ENCODE measurements at regions not wholly inside any gene's neighbourhood (a gene's known extent, or its start where the extent isn't known, plus 50 kb on each side); places are given as distances from the start of the nearest gene placed in this dataset.

DNA sequence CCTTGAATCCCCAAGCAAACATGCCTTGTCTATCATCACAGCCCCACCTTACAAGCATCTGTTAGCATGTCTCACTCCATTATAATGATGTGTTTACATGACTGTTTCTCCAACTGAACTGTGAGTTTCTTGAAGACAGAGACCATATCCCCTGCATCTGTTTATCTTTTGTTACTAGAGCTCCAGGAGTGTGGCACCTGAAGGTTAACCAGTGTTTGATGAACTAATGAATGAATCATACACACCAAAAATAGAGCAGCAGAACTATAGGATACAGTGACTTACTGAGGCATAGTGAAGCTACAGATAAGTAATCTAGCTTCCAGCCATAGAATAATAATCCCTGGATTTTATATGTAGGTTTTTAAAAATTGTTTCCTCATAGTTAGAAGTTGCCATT, 331.0 kb downstream of the PCDH7 start:
- DNase-seq (ENCODE audit: extremely low read depth, insufficient read length), result no peak
- TF ChIP-seq, protein P1, sequence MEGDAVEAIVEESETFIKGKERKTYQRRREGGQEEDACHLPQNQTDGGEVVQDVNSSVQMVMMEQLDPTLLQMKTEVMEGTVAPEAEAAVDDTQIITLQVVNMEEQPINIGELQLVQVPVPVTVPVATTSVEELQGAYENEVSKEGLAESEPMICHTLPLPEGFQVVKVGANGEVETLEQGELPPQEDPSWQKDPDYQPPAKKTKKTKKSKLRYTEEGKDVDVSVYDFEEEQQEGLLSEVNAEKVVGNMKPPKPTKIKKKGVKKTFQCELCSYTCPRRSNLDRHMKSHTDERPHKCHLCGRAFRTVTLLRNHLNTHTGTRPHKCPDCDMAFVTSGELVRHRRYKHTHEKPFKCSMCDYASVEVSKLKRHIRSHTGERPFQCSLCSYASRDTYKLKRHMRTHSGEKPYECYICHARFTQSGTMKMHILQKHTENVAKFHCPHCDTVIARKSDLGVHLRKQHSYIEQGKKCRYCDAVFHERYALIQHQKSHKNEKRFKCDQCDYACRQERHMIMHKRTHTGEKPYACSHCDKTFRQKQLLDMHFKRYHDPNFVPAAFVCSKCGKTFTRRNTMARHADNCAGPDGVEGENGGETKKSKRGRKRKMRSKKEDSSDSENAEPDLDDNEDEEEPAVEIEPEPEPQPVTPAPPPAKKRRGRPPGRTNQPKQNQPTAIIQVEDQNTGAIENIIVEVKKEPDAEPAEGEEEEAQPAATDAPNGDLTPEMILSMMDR (IDR thresholded peaks at IDR 0.05; ENCODE audit: insufficient read depth, low read length, poor library complexity, severe bottlenecking), result no peak
- H3K27me3 ChIP-seq (replicated peaks; ENCODE audit: control insufficient read depth, insufficient read depth, low read length), result no peaks in the 10 kb centered on the region
- no peak overlapping the region for H3K4me3 ChIP-seq (replicated peaks; ENCODE audit: low read depth, low read length)
- H3K36me3 ChIP-seq (ENCODE audit: control insufficient read depth, insufficient read depth, low read length), result no peaks in the 10 kb centered on the region

- H3K4me3 ChIP-seq (replicated peaks; ENCODE audit: low read depth, low read length), result no peak overlapping the region
- H3K27me3 ChIP-seq (replicated peaks; ENCODE audit: control insufficient read depth, insufficient read depth, low read length), result no peaks in the 10 kb centered on the region
- H3K36me3 ChIP-seq (ENCODE audit: control insufficient read depth, insufficient read depth, low read length), result no peaks in the 10 kb centered on the region
- DNase-seq (ENCODE audit: extremely low read depth, insufficient read length), result no peak
- TF ChIP-seq, protein P1 (IDR thresholded peaks at IDR 0.05; ENCODE audit: insufficient read depth, low read length, poor library complexity, severe bottlenecking), result no peak
These were observed 331.4 kb downstream of the PCDH7 start for GRCh38 chr4:31051565-31051964.

- H3K4me3 ChIP-seq (replicated peaks; ENCODE audit: low read depth, low read length), result no peak overlapping the region
- no peak for DNase-seq (ENCODE audit: extremely low read depth, insufficient read length)
- H3K27me3 ChIP-seq (replicated peaks; ENCODE audit: control insufficient read depth, insufficient read depth, low read length), result no peaks in the 10 kb centered on the region
- TF ChIP-seq, protein P1 (IDR thresholded peaks at IDR 0.05; ENCODE audit: insufficient read depth, low read length, poor library complexity, severe bottlenecking), result no peak
- H3K36me3 ChIP-seq (ENCODE audit: control insufficient read depth, insufficient read depth, low read length), result no peaks in the 10 kb centered on the region
These were observed 332.4 kb downstream of the PCDH7 start for GRCh38 chr4:31052519-31052918.

- Histone ChIP-seq H3K36me3 (ENCODE audit: control insufficient read depth, insufficient read depth, low read length) (no peaks in the 10 kb centered on the region), H3K27me3 (replicated peaks; ENCODE audit: control insufficient read depth, insufficient read depth, low read length) (no peaks in the 10 kb centered on the region), H3K4me3 (replicated peaks; ENCODE audit: low read depth, low read length) (no peak overlapping the region)
- TF ChIP-seq, protein P1 (IDR thresholded peaks at IDR 0.05; ENCODE audit: insufficient read depth, low read length, poor library complexity, severe bottlenecking), result no peak
- DNase-seq (ENCODE audit: extremely low read depth, insufficient read length), result no peak
These were observed 333.3 kb downstream of the PCDH7 start for GRCh38 chr4:31053451-31053850.

DNA sequence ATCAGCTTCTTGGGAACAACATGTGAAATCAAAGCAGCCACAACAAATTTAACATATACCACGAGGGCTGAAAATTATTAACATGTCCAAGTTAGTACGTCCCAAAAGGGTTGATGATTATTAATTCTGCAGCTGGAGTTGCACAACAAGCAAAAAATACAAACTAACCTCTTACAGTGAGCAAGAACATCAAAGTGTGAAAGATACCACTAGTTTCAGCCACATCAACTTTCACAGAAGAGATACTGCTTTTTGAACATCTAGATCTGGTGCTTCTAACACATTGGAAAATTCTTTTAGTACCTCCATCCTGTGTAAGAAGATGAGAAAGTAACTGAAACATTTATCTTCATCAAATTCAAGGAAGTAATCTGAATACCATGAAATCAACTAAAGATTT, 334.1 kb downstream of the PCDH7 start:
- TF ChIP-seq, protein P1 (IDR thresholded peaks at IDR 0.05; ENCODE audit: insufficient read depth, low read length, poor library complexity, severe bottlenecking), result no peak
- Histone ChIP-seq H3K36me3 (ENCODE audit: control insufficient read depth, insufficient read depth, low read length) (no peaks in the 10 kb centered on the region), H3K4me3 (replicated peaks; ENCODE audit: low read depth, low read length) (no peak overlapping the region), H3K27me3 (replicated peaks; ENCODE audit: control insufficient read depth, insufficient read depth, low read length) (no peaks in the 10 kb centered on the region)
- no peak for DNase-seq (ENCODE audit: extremely low read depth, insufficient read length)

- Histone ChIP-seq H3K27me3 (replicated peaks; ENCODE audit: control insufficient read depth, insufficient read depth, low read length) (no peaks in the 10 kb centered on the region), H3K4me3 (replicated peaks; ENCODE audit: low read depth, low read length) (no peak overlapping the region), H3K36me3 (ENCODE audit: control insufficient read depth, insufficient read depth, low read length) (no peaks in the 10 kb centered on the region)
- no peak for DNase-seq (ENCODE audit: extremely low read depth, insufficient read length)
- TF ChIP-seq, protein P1 (IDR thresholded peaks at IDR 0.05; ENCODE audit: insufficient read depth, low read length, poor library complexity, severe bottlenecking), result no peak
These were observed 338.5 kb downstream of the PCDH7 start for GRCh38 chr4:31058656-31059055.
